ENCODE measurements at regions not wholly inside any gene's neighbourhood (a gene's known extent, or its start where the extent isn't known, plus 50 kb on each side); places are given as distances from the start of the nearest gene placed in this dataset.

DNA sequence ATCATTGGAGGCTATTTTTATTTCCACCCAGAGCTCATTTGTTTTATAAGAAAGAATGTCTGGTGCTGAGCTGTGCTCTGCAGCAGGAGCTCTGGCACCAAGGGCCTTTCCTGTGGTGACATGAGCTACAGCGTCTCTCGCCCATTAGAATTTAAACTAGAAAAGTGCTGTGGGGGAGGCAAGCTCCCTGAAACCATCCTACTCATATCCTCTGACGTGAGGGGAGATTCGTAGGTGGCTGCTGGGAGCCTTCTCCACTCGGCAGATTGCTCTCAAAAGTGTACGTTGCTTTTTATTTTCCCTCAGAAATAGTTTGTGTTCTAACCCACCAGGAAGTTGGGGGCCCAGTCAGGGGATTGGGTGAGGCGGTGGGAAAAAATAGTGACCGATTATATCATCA is 76.3 kb upstream of the ARHGEF3 start:
- TF ChIP-seq CTCF (IDR thresholded peaks at IDR 0.05; ENCODE audit: low read depth, low read length) (no peak), EZH2phosphoT487 (IDR thresholded peaks at IDR 0.05; ENCODE audit: low read depth) (no peak)
